ENCODE measurements at regions not wholly inside any gene's neighbourhood (a gene's known extent, or its start where the extent isn't known, plus 50 kb on each side); places are given as distances from the start of the nearest gene placed in this dataset.

DNA sequence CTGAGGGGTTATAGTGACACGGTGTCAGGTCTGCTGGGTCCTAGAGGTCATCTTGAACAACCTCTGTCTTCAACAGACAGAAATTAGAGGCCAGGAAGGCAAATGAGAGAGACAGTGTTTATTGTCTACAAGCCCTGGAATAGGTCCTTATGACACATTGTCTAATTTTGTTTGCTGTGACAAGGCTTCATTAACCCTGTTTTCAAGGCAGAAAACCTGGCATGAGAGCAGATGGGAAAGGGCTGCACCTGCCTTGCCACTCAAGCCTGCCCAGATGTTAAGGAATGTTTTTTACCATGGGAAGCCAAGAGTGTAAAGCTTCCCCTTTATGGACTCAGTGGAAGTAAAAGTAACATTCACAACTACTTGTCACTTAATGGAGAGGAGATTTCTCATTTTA is 275.3 kb downstream of the KCNS3 start:
- Histone ChIP-seq H3K4me3 (ENCODE audit: control insufficient read depth in 2 of 3, extremely low read depth in 1 of 3, insufficient read depth in 2 of 3, low read depth in 1 of 3, low read length in 3 of 3) (no peak overlapping the region), H3K36me3 (ENCODE audit: control insufficient read depth in 2 of 2, extremely low read depth in 1 of 2, insufficient read depth in 2 of 2, low read length in 2 of 2) (no peaks in the 10 kb centered on the region), H3K9me1 (ENCODE audit: control insufficient read depth, extremely low read depth, insufficient read depth, low read length) (no peaks in the 10 kb centered on the region), H3K27me3 (ENCODE audit: control insufficient read depth, extremely low read depth, insufficient read depth, low read length) (no peaks in the 10 kb centered on the region), H3K4me1 (ENCODE audit: control insufficient read depth, extremely low read depth, insufficient read depth, low read length) (peaks cover 14% of the 10 kb centered on the region), H4K20me1 (ENCODE audit: control insufficient read depth, extremely low read depth, insufficient read depth, low read length) (no peaks in the 10 kb centered on the region), H3K9ac (ENCODE audit: control insufficient read depth, extremely low read depth, insufficient read depth, low read length) (no peak overlapping the region), H3K79me2 (ENCODE audit: control insufficient read depth, insufficient read depth, low read length) (no peaks in the 10 kb centered on the region), H3K4me2 (ENCODE audit: control insufficient read depth, extremely low read depth, insufficient read depth, low read depth, low read length) (no peak overlapping the region), H3K27ac (ENCODE audit: control insufficient read depth, insufficient read depth, low read length) (no peak overlapping the region), H3K9me3 (ENCODE audit: control insufficient read depth, low read depth, low read length) (no peaks in the 10 kb centered on the region), H2AFZ (ENCODE audit: control insufficient read depth, low read length) (no peak overlapping the region)
- no peak for TF ChIP-seq EZH2 (IDR thresholded peaks at IDR 0.05; ENCODE audit: low read length)
- TF ChIP-seq, protein P1, sequence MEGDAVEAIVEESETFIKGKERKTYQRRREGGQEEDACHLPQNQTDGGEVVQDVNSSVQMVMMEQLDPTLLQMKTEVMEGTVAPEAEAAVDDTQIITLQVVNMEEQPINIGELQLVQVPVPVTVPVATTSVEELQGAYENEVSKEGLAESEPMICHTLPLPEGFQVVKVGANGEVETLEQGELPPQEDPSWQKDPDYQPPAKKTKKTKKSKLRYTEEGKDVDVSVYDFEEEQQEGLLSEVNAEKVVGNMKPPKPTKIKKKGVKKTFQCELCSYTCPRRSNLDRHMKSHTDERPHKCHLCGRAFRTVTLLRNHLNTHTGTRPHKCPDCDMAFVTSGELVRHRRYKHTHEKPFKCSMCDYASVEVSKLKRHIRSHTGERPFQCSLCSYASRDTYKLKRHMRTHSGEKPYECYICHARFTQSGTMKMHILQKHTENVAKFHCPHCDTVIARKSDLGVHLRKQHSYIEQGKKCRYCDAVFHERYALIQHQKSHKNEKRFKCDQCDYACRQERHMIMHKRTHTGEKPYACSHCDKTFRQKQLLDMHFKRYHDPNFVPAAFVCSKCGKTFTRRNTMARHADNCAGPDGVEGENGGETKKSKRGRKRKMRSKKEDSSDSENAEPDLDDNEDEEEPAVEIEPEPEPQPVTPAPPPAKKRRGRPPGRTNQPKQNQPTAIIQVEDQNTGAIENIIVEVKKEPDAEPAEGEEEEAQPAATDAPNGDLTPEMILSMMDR (optimal IDR thresholded peaks at IDR 0.05 in 1 of 3, IDR thresholded peaks at IDR 0.05 in 1 of 3, conservative IDR thresholded peaks at IDR 0.05 in 1 of 3; ENCODE audit: extremely low read depth in 1 of 3, insufficient read depth in 2 of 3, low read length in 3 of 3) = no peak
- DNase-seq (ENCODE audit: low read depth, low spot score) (no peak), FAIRE-seq (no peak)
- dilution Hi-C loops (cut with MboI; ENCODE audit: extremely low pct_ligation_motif_present, low sequenced_read_pairs) = no loop called here

DNA sequence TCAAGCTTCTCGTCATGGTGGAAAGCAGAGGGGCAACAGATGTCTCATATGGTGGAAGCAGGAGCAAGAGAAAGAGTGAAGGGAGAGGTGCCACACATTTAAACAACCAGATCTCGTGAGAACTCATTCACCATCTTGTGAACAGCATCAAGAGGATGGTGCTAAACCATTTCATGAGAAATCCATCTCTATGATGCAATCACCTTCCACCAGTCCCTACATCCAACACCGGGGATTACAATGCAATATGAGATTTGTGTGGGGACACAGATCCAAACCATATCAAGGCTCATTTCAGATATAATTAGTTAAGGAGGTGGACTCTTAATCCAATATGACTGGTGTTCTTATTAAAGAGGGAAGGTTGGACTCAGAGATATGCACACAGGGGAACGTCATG is 272.8 kb downstream of the KCNS3 start:
- no peak overlapping the region for H3K4me3 ChIP-seq (ENCODE audit: control insufficient read depth in 2 of 3, extremely low read depth in 1 of 3, insufficient read depth in 2 of 3, low read depth in 1 of 3, low read length in 3 of 3)
- FAIRE-seq (no peak), DNase-seq (ENCODE audit: low read depth, low spot score) (no peak)
- dilution Hi-C loops (cut with MboI; ENCODE audit: extremely low pct_ligation_motif_present, low sequenced_read_pairs) = no loop called here
- no peaks in the 10 kb centered on the region for H4K20me1 ChIP-seq (ENCODE audit: control insufficient read depth, extremely low read depth, insufficient read depth, low read length)
- H3K9ac ChIP-seq (ENCODE audit: control insufficient read depth, extremely low read depth, insufficient read depth, low read length) = no peak overlapping the region
- TF ChIP-seq EZH2 (IDR thresholded peaks at IDR 0.05; ENCODE audit: low read length) = no peak
- TF ChIP-seq, protein P1 (optimal IDR thresholded peaks at IDR 0.05 in 1 of 3, IDR thresholded peaks at IDR 0.05 in 1 of 3, conservative IDR thresholded peaks at IDR 0.05 in 1 of 3; ENCODE audit: extremely low read depth in 1 of 3, insufficient read depth in 2 of 3, low read length in 3 of 3) = no peak
- H3K79me2 ChIP-seq (ENCODE audit: control insufficient read depth, insufficient read depth, low read length) = no peaks in the 10 kb centered on the region
- no peak overlapping the region for H3K27ac ChIP-seq (ENCODE audit: control insufficient read depth, insufficient read depth, low read length)
- H3K36me3 ChIP-seq (ENCODE audit: control insufficient read depth in 2 of 2, extremely low read depth in 1 of 2, insufficient read depth in 2 of 2, low read length in 2 of 2) = no peaks in the 10 kb centered on the region
- H2AFZ ChIP-seq (ENCODE audit: control insufficient read depth, low read length) = no peak overlapping the region
- H3K4me1 ChIP-seq (ENCODE audit: control insufficient read depth, extremely low read depth, insufficient read depth, low read length) = peaks cover 14% of the 10 kb centered on the region
- H3K9me3 ChIP-seq (ENCODE audit: control insufficient read depth, low read depth, low read length) = no peaks in the 10 kb centered on the region
- no peaks in the 10 kb centered on the region for H3K9me1 ChIP-seq (ENCODE audit: control insufficient read depth, extremely low read depth, insufficient read depth, low read length)
- no peaks in the 10 kb centered on the region for H3K27me3 ChIP-seq (ENCODE audit: control insufficient read depth, extremely low read depth, insufficient read depth, low read length)
- no peak overlapping the region for H3K4me2 ChIP-seq (ENCODE audit: control insufficient read depth, extremely low read depth, insufficient read depth, low read depth, low read length)

Measured in keratinocyte (primary cell).